ENCODE measurements at regions not wholly inside any gene's neighbourhood (a gene's known extent, or its start where the extent isn't known, plus 50 kb on each side); places are given as distances from the start of the nearest gene placed in this dataset.
"Not testable (repeated sequence)": the region's sequence is repeated elsewhere in the genome, so short reads cannot be mapped to it uniquely, and the experiment has no call there.

GRCh38 chr1:87398641-87399040 is 70.0 kb downstream of the LMO4 start:
- DNase-seq = no peak

GRCh38 chr1:87399264-87399663 is 70.6 kb downstream of the LMO4 start:
- no peak for DNase-seq

- DNase-seq = no peak
Observed at GRCh38 chr1:87399701-87400100, 71.0 kb downstream of the LMO4 start.

GRCh38 chr1:87400813-87401212 is 72.1 kb downstream of the LMO4 start:
- peak; percentile 39 for DNase-seq

GRCh38 chr1:87402241-87403002 is 73.7 kb downstream of the LMO4 start:
- peak; percentile 96 for DNase-seq

DNA sequence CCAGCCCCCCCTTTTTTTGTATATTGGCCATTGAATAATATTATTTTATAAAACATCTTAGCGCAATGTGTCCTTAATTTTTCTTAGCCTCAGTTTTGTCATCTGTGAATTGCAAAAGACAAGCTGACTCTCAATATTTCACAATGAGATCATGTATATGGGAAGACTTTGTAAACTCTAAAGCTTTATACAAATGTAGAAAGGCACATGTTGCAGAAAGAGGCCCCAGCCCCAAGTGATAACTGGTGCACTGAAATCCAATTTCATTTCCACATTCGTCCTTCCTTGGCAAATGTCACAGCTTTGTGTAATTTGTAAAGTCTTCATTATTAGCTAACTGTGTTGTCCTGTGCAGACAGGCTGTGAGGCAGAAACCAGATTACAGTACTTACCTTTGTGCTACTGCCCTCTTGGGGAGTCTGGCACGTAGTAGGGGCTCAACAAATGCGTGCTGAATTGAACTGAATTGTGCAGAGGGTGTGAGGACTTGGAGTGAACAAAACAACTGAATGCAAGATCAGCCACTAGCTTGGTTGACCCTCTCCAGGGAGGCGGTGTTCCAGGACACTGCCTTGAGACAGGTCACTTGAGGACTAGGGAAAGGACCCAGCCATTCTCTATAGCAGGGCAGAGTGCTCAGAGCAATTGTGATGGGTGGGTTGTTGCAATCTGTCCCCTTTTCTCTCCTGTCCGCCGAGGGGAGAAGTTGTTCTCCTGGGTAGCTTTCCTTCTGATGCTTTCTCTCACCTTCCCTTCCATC is 74.6 kb downstream of the LMO4 start:
- DNase-seq = peak; percentile 86

- DNase-seq = no peak
Observed at GRCh38 chr1:87404296-87404695, 75.6 kb downstream of the LMO4 start.

DNA sequence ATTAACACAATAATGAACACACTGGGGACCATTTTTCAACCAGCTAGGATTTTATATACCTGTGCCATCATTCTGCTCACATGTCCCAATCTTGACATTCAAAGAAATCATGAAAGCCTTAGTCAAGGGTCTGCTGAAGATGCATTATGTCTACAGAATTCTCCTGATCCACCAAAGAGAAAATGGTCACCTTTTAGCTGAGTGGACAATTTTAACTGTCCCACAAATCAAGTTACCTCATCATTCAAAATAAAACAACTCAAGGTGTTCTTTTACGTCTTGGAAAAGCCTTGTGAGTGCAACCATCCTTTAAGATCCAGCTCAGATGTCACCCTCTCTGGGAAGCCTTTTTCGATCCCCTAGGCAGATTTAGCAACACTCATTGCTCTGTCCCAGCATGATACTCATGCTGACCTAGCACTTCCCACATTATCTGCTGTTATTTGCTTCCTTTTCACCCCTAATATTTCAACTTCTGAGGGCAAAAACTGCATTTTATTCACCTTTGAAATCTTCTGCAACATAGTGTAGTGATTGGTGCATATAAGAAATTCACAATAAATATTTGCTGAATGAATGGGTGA is 80.1 kb downstream of the LMO4 start:
- DNase-seq = no peak

- DNase-seq = peak; percentile 35
Observed at GRCh38 chr1:87410776-87411480, 82.2 kb downstream of the LMO4 start.

DNA sequence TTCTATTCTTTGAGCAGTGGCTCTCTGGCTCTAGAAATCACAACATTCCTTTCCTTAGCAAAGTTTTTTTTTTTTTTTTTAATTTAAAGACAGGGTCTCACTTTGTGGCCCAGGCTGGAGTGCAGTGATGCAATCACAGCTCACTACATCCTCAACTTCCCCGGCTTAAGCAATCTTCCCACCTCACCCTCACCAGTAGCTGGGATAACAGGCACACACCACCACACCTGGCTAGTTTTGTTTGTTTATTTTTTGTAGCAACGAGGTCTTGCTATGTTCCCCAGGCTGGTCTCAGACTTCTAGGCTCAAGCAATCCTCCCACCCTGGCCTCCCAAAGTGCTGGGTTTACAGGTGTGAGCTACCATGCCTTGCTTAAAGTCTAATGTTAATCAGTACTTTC is 85.2 kb downstream of the LMO4 start:
- DNase-seq = not testable (repeated sequence)

GRCh38 chr1:87418048-87418447 is 89.4 kb downstream of the LMO4 start:
- DNase-seq = no peak

- no peak for DNase-seq
Observed at GRCh38 chr1:87421809-87422208, 93.1 kb downstream of the LMO4 start.

DNA sequence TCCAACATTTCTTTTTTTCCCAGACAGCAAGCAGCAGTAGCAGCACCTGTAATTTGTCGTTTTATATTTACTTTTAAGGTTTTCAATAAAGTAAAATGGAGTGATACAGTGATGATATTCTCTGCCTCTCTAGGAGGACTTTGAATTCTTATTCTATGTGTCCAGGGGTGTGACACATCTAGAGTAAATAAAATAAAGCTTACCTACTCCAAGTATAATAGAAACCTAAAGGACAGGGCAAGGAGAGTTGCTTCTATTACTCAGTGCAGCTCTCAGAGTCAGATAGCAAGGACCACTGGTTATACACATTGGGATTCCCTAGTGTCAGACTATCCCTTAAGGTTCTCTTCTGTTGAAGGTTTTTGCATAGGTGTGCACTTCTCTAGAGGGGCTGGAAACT is 95.9 kb downstream of the LMO4 start:
- DNase-seq = no peak

GRCh38 chr1:87426463-87427249 is 98.0 kb downstream of the LMO4 start:
- DNase-seq = peak; percentile 30

DNA sequence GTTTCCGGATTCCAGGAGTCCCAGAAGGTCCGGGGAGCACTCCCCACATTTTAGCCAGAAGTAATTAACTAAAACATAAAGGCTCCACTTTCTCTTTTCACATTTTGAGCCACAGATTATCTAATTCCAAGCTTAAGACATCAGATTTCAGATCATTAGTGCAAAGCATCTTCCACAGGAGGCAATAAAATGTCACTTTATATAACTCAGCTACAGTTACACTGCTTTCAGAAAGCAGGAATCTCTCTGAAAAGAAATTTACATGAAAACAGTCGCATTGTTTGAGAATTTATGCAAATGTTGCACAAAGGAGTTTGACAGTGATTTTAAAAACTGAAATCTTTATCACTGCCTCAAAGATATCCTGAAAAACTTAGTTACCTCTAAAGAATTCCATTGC is 99.7 kb downstream of the LMO4 start:
- DNase-seq = no peak

GRCh38 chr1:87428883-87429282 is 100.2 kb downstream of the LMO4 start:
- no peak for DNase-seq

- no peak for DNase-seq
Observed at GRCh38 chr1:87432685-87433084, 104.0 kb downstream of the LMO4 start.

GRCh38 chr1:87433101-87433500 is 104.4 kb downstream of the LMO4 start:
- not testable (repeated sequence) for DNase-seq

GRCh38 chr1:87435484-87435883 is 106.8 kb downstream of the LMO4 start:
- DNase-seq = no peak

DNA sequence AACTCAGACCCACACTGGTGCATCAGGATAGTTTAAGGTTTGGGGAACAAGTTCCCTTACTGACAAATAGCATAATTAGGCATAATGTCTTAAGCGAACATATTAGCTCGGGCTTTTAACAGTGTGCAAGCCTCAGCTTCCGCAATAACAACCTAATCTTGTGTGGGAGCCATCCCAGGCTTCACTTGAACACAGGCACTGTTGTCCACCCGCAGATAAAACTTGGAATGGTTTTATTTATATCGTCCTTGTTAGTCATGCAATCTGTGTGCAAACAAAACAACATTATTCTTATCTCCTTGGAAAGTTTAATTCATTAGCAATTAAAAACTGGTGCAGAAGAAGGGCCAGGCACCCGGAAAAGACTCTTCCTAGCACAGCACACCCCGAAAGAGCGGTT is 107.4 kb downstream of the LMO4 start:
- not testable (repeated sequence) for DNase-seq

- DNase-seq = no peak
Observed at GRCh38 chr1:87436534-87436933, 107.9 kb downstream of the LMO4 start.
